Endothelial cell of umbilical vein (primary cell): ENCODE measurements at regions not wholly inside any gene's neighbourhood (a gene's known extent, or its start where the extent isn't known, plus 50 kb on each side); places are given as distances from the start of the nearest gene placed in this dataset.

Experiments
- BruUV-seq: library from RNA; stranded (reverse); fragments of 400-500 nt; replicated peaks from 2 replicates; lab custom pipeline; 2021; lab: Mats Ljungman, UMichigan
- CTCF ChIA-PET: fragments of 300-600, 350-600 bp; sonication (Branson Sonifier 250); formaldehyde crosslinking; loops from one replicate; lab custom pipeline; 2021; ENCODE audit warnings: antibody characterized with exemption, inconsistent platforms; lab: Charles Lee
- POLR2A ChIA-PET: fragments of 300-600, 350-600 bp; sonication (Branson Sonifier 250); formaldehyde crosslinking; loops from one replicate; lab custom pipeline; 2021; ENCODE audit warnings: antibody characterized with exemption, inconsistent platforms; lab: Charles Lee
- DNase-seq: peaks from one replicate; pipeline ENCODE4 v3.0.0-alpha.2; 2011; ENCODE audit warnings: low read depth, low spot score
- FAIRE-seq: peaks from 2 replicates; lab custom pipeline; 2011; peaks lifted over from hg19 to GRCh38; lab: Jason Lieb, UNC
- H2AFZ ChIP-seq: 2 replicates; pipeline ENCODE4 v1.6.0; 2012; ENCODE audit warnings: low read depth, low read length, control low read depth, inconsistent platforms
- H3K27ac ChIP-seq: 2 replicates; pipeline ENCODE4 v1.5.1; 2011; ENCODE audit warnings: low read depth, mild to moderate bottlenecking, control low read depth, low read length, moderate library complexity; ENCODE audit not compliant: insufficient read depth
- H3K27me3 ChIP-seq, 2 experiments: 2 replicates each; pipeline versions ENCODE4 v1.6.0 to v1.6.1; 2011; ENCODE audit warnings: low read length in 2 of 2, mixed read lengths in 1 of 2; ENCODE audit not compliant: control insufficient read depth in 2 of 2, insufficient read depth in 2 of 2
- H3K36me3 ChIP-seq, 2 experiments: 2 replicates in 1 of 2; 3 replicates in 1 of 2; pipeline ENCODE4 v1.5.1; 2011; ENCODE audit warnings: low read length in 2 of 2, mild to moderate bottlenecking in 1 of 2, moderate library complexity in 1 of 2; ENCODE audit not compliant: control insufficient read depth in 2 of 2, insufficient read depth in 2 of 2; ENCODE audit errors: extremely low read depth in 1 of 2
- H3K4me1 ChIP-seq: 3 replicates; pipeline ENCODE4 v1.5.1; 2011; ENCODE audit warnings: mild to moderate bottlenecking, low read length; ENCODE audit not compliant: control insufficient read depth, insufficient read depth; ENCODE audit errors: extremely low read depth
- H3K4me2 ChIP-seq: 2 replicates; pipeline ENCODE4 v1.6.1; 2011; ENCODE audit warnings: low read length, control low read depth, mixed read lengths; ENCODE audit not compliant: insufficient read depth
- H3K4me3 ChIP-seq, 3 experiments: fragments of 200-600 bp in 1 of 3; sonication (generic), shearing (Covaris generic) in 1 of 3; replicated peaks in 1 of 3; 2 replicates each; pipeline ENCODE4 v1.5.1; 2011 to 2016; ENCODE audit warnings: control low read depth in 3 of 3, low read length in 3 of 3, mild to moderate bottlenecking in 2 of 3, inconsistent platforms in 1 of 3, low read depth in 1 of 3, moderate library complexity in 1 of 3; ENCODE audit not compliant: insufficient read depth in 1 of 3
- H3K79me2 ChIP-seq: 2 replicates; pipeline ENCODE4 v1.6.0; 2012; ENCODE audit warnings: low read length, inconsistent platforms; ENCODE audit not compliant: control insufficient read depth, insufficient read depth
- H3K9ac ChIP-seq: replicated peaks from 2 replicates; pipeline ENCODE3; 2011; ENCODE audit warnings: low read length, control low read depth; ENCODE audit not compliant: insufficient read depth; ENCODE audit errors: extremely low read depth
- H3K9me1 ChIP-seq: replicated peaks from 3 replicates; pipeline ENCODE4 v1.6.0; 2011; ENCODE audit warnings: mild to moderate bottlenecking, low read length; ENCODE audit not compliant: control insufficient read depth, insufficient read depth; ENCODE audit errors: extremely low read depth
- H3K9me3 ChIP-seq: replicated peaks from 2 replicates; pipeline ENCODE4 v1.5.1; 2012; ENCODE audit warnings: low read length, inconsistent platforms; ENCODE audit not compliant: control insufficient read depth, insufficient read depth
- H4K20me1 ChIP-seq: replicated peaks from 2 replicates; pipeline ENCODE3; 2011; ENCODE audit warnings: mild to moderate bottlenecking, low read length; ENCODE audit not compliant: control insufficient read depth, insufficient read depth; ENCODE audit errors: extremely low read depth
- CTCF ChIP-seq, 2 donors: IDR thresholded peaks; 1 replicate in 1 of 2; 2 replicates in 1 of 2; pipeline ENCODE4 v1.5.1; 2011; ENCODE audit warnings: low read length in 2 of 2, mild to moderate bottlenecking in 2 of 2, moderate library complexity in 2 of 2, control low read depth in 1 of 2, inconsistent platforms in 1 of 2, low read depth in 1 of 2; ENCODE audit not compliant: insufficient read depth in 1 of 2; ENCODE audit errors: extremely low read depth in 1 of 2
- EZH2 ChIP-seq: IDR thresholded peaks from 2 replicates; pipeline ENCODE4 v1.6.1; 2012; ENCODE audit warnings: borderline replicate concordance, low read depth, mild to moderate bottlenecking, moderate library complexity, low read length, inconsistent platforms; ENCODE audit not compliant: severe bottlenecking
- FOS ChIP-seq: IDR thresholded peaks from 2 replicates; pipeline ENCODE4 v1.6.1; 2011; ENCODE audit warnings: mild to moderate bottlenecking, low read length, moderate library complexity, borderline replicate concordance; ENCODE audit not compliant: insufficient read depth
- GATA2 ChIP-seq: IDR thresholded peaks from 2 replicates; pipeline ENCODE4 v1.7.0; 2011; ENCODE audit warnings: low read depth, mild to moderate bottlenecking, moderate library complexity, mixed read lengths, low read length; ENCODE audit not compliant: insufficient read length, insufficient read depth
- JUN ChIP-seq: IDR thresholded peaks from 2 replicates; pipeline ENCODE4 v1.6.1; 2011; ENCODE audit warnings: borderline replicate concordance, low read depth; ENCODE audit not compliant: insufficient read length, insufficient read depth
- MAX ChIP-seq: IDR thresholded peaks from 2 replicates; pipeline ENCODE4 v1.6.1; 2011; ENCODE audit not compliant: insufficient read depth, insufficient read length
- MYC ChIP-seq: IDR thresholded peaks from one replicate; pipeline ENCODE4 v1.6.1; 2011; ENCODE audit warnings: mild to moderate bottlenecking, low read depth, low read length
- POLR2A ChIP-seq: IDR thresholded peaks from 2 replicates; pipeline ENCODE4 v1.6.1; 2012; ENCODE audit warnings: low read depth, mild to moderate bottlenecking, control low read depth, low read length
- POLR2AphosphoS5 ChIP-seq: IDR thresholded peaks from 2 replicates; pipeline ENCODE4 v1.6.1; 2012; ENCODE audit warnings: low read depth, mild to moderate bottlenecking, control low read depth, low read length, moderate library complexity; ENCODE audit not compliant: insufficient read depth
- dilution Hi-C: fragments of 300-500 bp; cut with MboI; formaldehyde crosslinking; loops from one replicate; pipeline ENCODE4 v1.15.0; 2019; ENCODE audit warnings: low sequenced_read_pairs; ENCODE audit not compliant: extremely low pct_ligation_motif_present
- intact Hi-C: fragments of 100-400 bp; cut with micrococcal nuclease; formaldehyde crosslinking; loops from one replicate; pipeline ENCODE4 v1.10.0; 2022

- FAIRE-seq (no peak), DNase-seq (peak; percentile 76)
- TF ChIP-seq POLR2AphosphoS5 (no peak), GATA2 (peak; percentile 15)
- TSS peak; percentile 53 for BruUV-seq
- H3K4me1 ChIP-seq: peaks cover 33% of the 10 kb centered on the region
- intact Hi-C loops (loop anchor here (1.0 to 5.0 kb wide), 6 partner anchors 46 to 208 kb away; no protein-coding TSS in a partner anchor), dilution Hi-C loops (no loop called here)
- H3K9me3 ChIP-seq: no peaks in the 10 kb centered on the region
- ChIA-PET CTCF (interaction anchor here (1.0 to 4.5 kb wide), 18 partner anchors 9 to 193 kb away, joined by 3 to 57 read pairs (median 6); no protein-coding TSS in a partner anchor), POLR2A (interaction anchor here (1.3 to 2.2 kb wide), 3 partner anchors 10 to 78 kb away, joined by 4 to 20 read pairs (median 4); no protein-coding TSS in a partner anchor)
- no peaks in the 10 kb centered on the region for H3K27me3 ChIP-seq
- H3K9me1 ChIP-seq: no peaks in the 10 kb centered on the region
- peaks cover 21% of the 10 kb centered on the region for H3K79me2 ChIP-seq
- no peaks in the 10 kb centered on the region for H3K36me3 ChIP-seq
- H3K27ac ChIP-seq: peak overlapping the region; percentile 92
- H4K20me1 ChIP-seq: no peaks in the 10 kb centered on the region
- H2AFZ ChIP-seq: peak overlapping the region; percentile 79
- H3K4me3 ChIP-seq: peak overlapping the region; percentile 59 to 94 (median 63)
- H3K4me2 ChIP-seq: peak overlapping the region; percentile 96
- H3K9ac ChIP-seq: peak overlapping the region; percentile 92
Measured at GRCh38 chr21:16194788-16195537, 465.2 kb downstream of the USP25 start.

GRCh38 chr21:16195538-16195910 is 465.7 kb downstream of the USP25 start:
- Histone ChIP-seq H3K9me1 (no peaks in the 10 kb centered on the region), H3K4me3 (peak overlapping the region; percentile 59 to 94 (median 63)), H2AFZ (peak overlapping the region; percentile 46), H3K9ac (peak overlapping the region; percentile 92), H3K4me2 (peak overlapping the region; percentile 96), H3K9me3 (no peaks in the 10 kb centered on the region), H3K27ac (peak overlapping the region; percentile 92), H3K27me3 (no peaks in the 10 kb centered on the region), H3K36me3 (no peaks in the 10 kb centered on the region), H4K20me1 (no peaks in the 10 kb centered on the region), H3K4me1 (peaks cover 33% of the 10 kb centered on the region), H3K79me2 (peaks cover 23% of the 10 kb centered on the region)
- dilution Hi-C loops: no loop called here
- peak; percentile 21 for FAIRE-seq
- BruUV-seq: no TSS peak
- POLR2A ChIA-PET: no interaction called here
- peak; percentile 57 for DNase-seq
- intact Hi-C loops: loop anchor here (1.0 to 5.0 kb wide), 3 partner anchors 112 to 208 kb away; no protein-coding TSS in a partner anchor
- TF ChIP-seq MYC: no peak
- no peak for TF ChIP-seq POLR2AphosphoS5
- TF ChIP-seq EZH2: no peak
- TF ChIP-seq GATA2: no peak
- TF ChIP-seq MAX: no peak
- no peak for TF ChIP-seq CTCF (IDR thresholded peaks at IDR 0.05; ENCODE audit: extremely low read depth in 1 of 2, insufficient read depth in 1 of 2, low read depth in 1 of 2, low read length in 2 of 2)
- TF ChIP-seq POLR2A: no peak
- TF ChIP-seq JUN: no peak
- TF ChIP-seq FOS: no peak
- CTCF ChIA-PET: interaction anchor here (0.6 to 4.5 kb wide), 17 partner anchors 10 to 193 kb away, joined by 3 to 57 read pairs (median 4); no protein-coding TSS in a partner anchor
